ENCODE measurements at regions not wholly inside any gene's neighbourhood (a gene's known extent, or its start where the extent isn't known, plus 50 kb on each side); places are given as distances from the start of the nearest gene placed in this dataset.

GRCh38 chr6:16873698-16874097 is 112.4 kb upstream of the ATXN1 start (continued):
- no peak for TF ChIP-seq REST (IDR thresholded peaks at IDR 0.05; ENCODE audit: low read depth, low read length)
- no peak for TF ChIP-seq SREBF1 (IDR thresholded peaks at IDR 0.05; ENCODE audit: low read length)
- no peak for TF ChIP-seq BACH1 (IDR thresholded peaks at IDR 0.05; ENCODE audit: borderline replicate concordance)
- no peak for TF ChIP-seq SREBF2 (IDR thresholded peaks at IDR 0.05; ENCODE audit: low read length)
- no peak for TF ChIP-seq HDAC6 (IDR thresholded peaks at IDR 0.05; ENCODE audit: unreplicated experiment)
- TF ChIP-seq RCOR1 (conservative IDR thresholded peaks at IDR 0.05; ENCODE audit: low read depth, low read length): no peak
- no peak for TF ChIP-seq NR2F1 (conservative IDR thresholded peaks at IDR 0.05)

- intact Hi-C loops (cut with micrococcal nuclease; ENCODE audit: unreplicated experiment): no loop called here
- ChIA-PET CTCF (interaction anchor here (2.6 kb wide), 1 partner anchor 109 kb away, joined by 11 read pairs; no protein-coding TSS in a partner anchor), SMC1A (ENCODE audit: uncharacterized antibody, unreplicated experiment) (interaction anchor here (0.9 to 3.9 kb wide), 7 partner anchors 9 to 108 kb away, joined by 3 to 17 read pairs (median 4); no protein-coding TSS in a partner anchor), RAD21 (ENCODE audit: unreplicated experiment) (interaction anchor here (0.6 to 1.2 kb wide), 2 partner anchors 74 to 105 kb away, joined by 3 read pairs; no protein-coding TSS in a partner anchor), POLR2A (no interaction called here)
- FAIRE-seq (no peak), DNase-seq (ENCODE audit: low read depth, low spot score) (no peak), ATAC-seq (peak; percentile 40; the same call in 1 of the 3 replicates)
- Histone ChIP-seq H3K36me3 (ENCODE audit: control insufficient read depth in 2 of 2, insufficient read depth in 2 of 2, low read length in 1 of 2) (no peaks in the 10 kb centered on the region), H3K79me2 (ENCODE audit: control insufficient read depth, insufficient read depth, low read length) (no peaks in the 10 kb centered on the region), H4K20me1 (ENCODE audit: control insufficient read depth, insufficient read depth) (no peaks in the 10 kb centered on the region), H3K4me2 (ENCODE audit: control insufficient read depth, insufficient read depth) (no peak overlapping the region), H3K27me3 (replicated peaks in 1 of 2; ENCODE audit: control insufficient read depth in 2 of 2, insufficient read depth in 2 of 2, low read length in 1 of 2) (no peaks in the 10 kb centered on the region; a peak in 1 of 4 replicates), H3K4me3 (no peak overlapping the region), H3K4me1 (ENCODE audit: control insufficient read depth, insufficient read depth, low read length) (no peaks in the 10 kb centered on the region), H3K27ac (ENCODE audit: control insufficient read depth, insufficient read depth) (no peak overlapping the region), H3K9ac (ENCODE audit: control insufficient read depth, insufficient read depth, low read length) (no peak overlapping the region), H2AFZ (ENCODE audit: control insufficient read depth, low read depth, low read length) (no peak overlapping the region), H3K9me3 (replicated peaks; ENCODE audit: control insufficient read depth, insufficient read depth, low read length) (no peaks in the 10 kb centered on the region)
- whole genome bisulfite sequencing (ENCODE audit: insufficient coverage, insufficient replicate concordance, low lambda C conversion rate, missing lambda C conversion rate): 36% methylated on average over 6 of the region's 6 CpGs
- no TSS peak for BruUV-seq (replicated peaks)
- in situ Hi-C loops (cut with MboI): no loop called here
- TF ChIP-seq CBX3 (IDR thresholded peaks at IDR 0.05; ENCODE audit: borderline replicate concordance, low read depth) (no peak), ZSCAN29 (IDR thresholded peaks at IDR 0.05) (no peak), SREBF2 (IDR thresholded peaks at IDR 0.05; ENCODE audit: low read length) (no peak), SMC3 (IDR thresholded peaks at IDR 0.05; ENCODE audit: borderline replicate concordance, low read length) (peak; percentile 15; the same call in 1 of the 2 replicates), TCF3 (IDR thresholded peaks at IDR 0.05; ENCODE audit: borderline replicate concordance, insufficient read depth, low read depth, low read length) (no peak), BACH1 (IDR thresholded peaks at IDR 0.05; ENCODE audit: borderline replicate concordance) (no peak), CTCF (IDR thresholded peaks at IDR 0.05 in 2 of 3, conservative IDR thresholded peaks at IDR 0.05 in 1 of 3; ENCODE audit: control insufficient read depth in 2 of 3, extremely low read depth in 1 of 3, insufficient read depth in 1 of 3, low read depth in 3 of 3, low read length in 3 of 3) (peak; percentile 28 to 34 (median 31); a peak in 2 of 6 replicates), STAT3 (IDR thresholded peaks at IDR 0.05; ENCODE audit: low read depth, low read length) (no peak), ATF3 (IDR thresholded peaks at IDR 0.05; ENCODE audit: borderline replicate concordance, extremely low read depth, low read depth, low read length) (no peak), MLLT1 (IDR thresholded peaks at IDR 0.05) (no peak)
Observed at GRCh38 chr6:16872543-16873235, 111.4 kb upstream of the ATXN1 start.
